H1 (cell line): ENCODE measurements at regions not wholly inside any gene's neighbourhood (a gene's known extent, or its start where the extent isn't known, plus 50 kb on each side); places are given as distances from the start of the nearest gene placed in this dataset.

ENCODE experiments used
- CTCF ChIA-PET: fragments of 300-600 bp; sonication (Branson Sonifier 250); formaldehyde crosslinking; loops from one replicate; lab custom pipeline; 2021; ENCODE audit not compliant: partially characterized antibody; lab: Charles Lee
- POLR2A ChIA-PET: fragments of 300-600 bp; sonication (Branson Sonifier 250); formaldehyde crosslinking; loops from one replicate; lab custom pipeline; 2021; ENCODE audit warnings: inconsistent platforms; ENCODE audit not compliant: partially characterized antibody; lab: Charles Lee
- DNase-seq, 2 experiments: peaks; one replicate each; pipeline versions ENCODE4 v3.0.0 to v3.0.0-alpha.2; 2010 to 2022; ENCODE audit warnings: low spot score in 2 of 2, low read depth in 1 of 2, mixed read lengths in 1 of 2
- FAIRE-seq: peaks from 2 replicates; lab custom pipeline; 2011; peaks lifted over from hg19 to GRCh38; lab: Jason Lieb, UNC
- H2AFZ ChIP-seq: 2 replicates; pipeline ENCODE4 v1.8.1; 2012; ENCODE audit warnings: low read length, inconsistent platforms
- H2AK5ac ChIP-seq: 2 replicates; pipeline ENCODE4 v1.6.1; 2013; ENCODE audit warnings: low read depth, low read length
- H2BK120ac ChIP-seq: replicated peaks from 2 replicates; pipeline ENCODE3; 2013; ENCODE audit warnings: low read depth, low read length, inconsistent platforms
- H2BK12ac ChIP-seq: 2 replicates; pipeline ENCODE4 v1.6.1; 2013; ENCODE audit warnings: low read depth, low read length
- H2BK15ac ChIP-seq: 2 replicates; pipeline ENCODE4 v1.6.1; 2013; ENCODE audit warnings: low read length
- H2BK20ac ChIP-seq: 2 replicates; pipeline ENCODE4 v1.6.1; 2013; ENCODE audit warnings: low read length
- H2BK5ac ChIP-seq: 2 replicates; pipeline ENCODE4 v1.6.1; 2013; ENCODE audit warnings: low read depth, low read length
- H3K14ac ChIP-seq: 2 replicates; pipeline ENCODE4 v1.6.1; 2013; ENCODE audit warnings: inconsistent platforms; ENCODE audit not compliant: insufficient read length
- H3K18ac ChIP-seq: 2 replicates; pipeline ENCODE4 v1.6.1; 2013; ENCODE audit warnings: low read length; ENCODE audit errors: extremely low read depth
- H3K23ac ChIP-seq: 2 replicates; pipeline ENCODE4 v1.6.1; 2013; ENCODE audit warnings: inconsistent platforms; ENCODE audit not compliant: insufficient read length
- H3K23me2 ChIP-seq: 2 replicates; pipeline ENCODE4 v1.6.1; 2013; ENCODE audit warnings: low read depth, low read length
- H3K27ac ChIP-seq: 2 replicates; pipeline ENCODE4 v1.6.1; 2011; ENCODE audit warnings: low read depth, low read length, inconsistent platforms
- H3K27me3 ChIP-seq, 4 experiments: replicated peaks in 1 of 4; 1 replicate in 1 of 4; 2 replicates in 3 of 4; pipeline versions ENCODE4 v1.6.1 to v1.8.1; 2011 to 2013; ENCODE audit warnings: low read length in 3 of 4, mild to moderate bottlenecking in 3 of 4, inconsistent platforms in 2 of 4, mixed read lengths in 2 of 4, moderate library complexity in 1 of 4; ENCODE audit not compliant: control insufficient read depth in 3 of 4, insufficient read depth in 3 of 4; ENCODE audit errors: extremely low read depth in 1 of 4
- H3K36me3 ChIP-seq, 4 experiments: 2 replicates each; pipeline versions ENCODE4 v1.6.1 to v1.8.1; 2011 to 2013; ENCODE audit warnings: mild to moderate bottlenecking in 4 of 4, low read length in 3 of 4, moderate library complexity in 2 of 4, control low read depth in 1 of 4, inconsistent platforms in 1 of 4; ENCODE audit not compliant: insufficient read depth in 4 of 4, control insufficient read depth in 2 of 4
- H3K4ac ChIP-seq: replicated peaks from 2 replicates; pipeline ENCODE3; 2013; ENCODE audit warnings: low read length, low read depth, mixed read lengths, inconsistent platforms; ENCODE audit not compliant: insufficient read length
- H3K4me1 ChIP-seq, 4 experiments: replicated peaks in 1 of 4; 1 replicate in 1 of 4; 2 replicates in 3 of 4; pipeline versions ENCODE4 v1.6.1 to v1.8.1; 2011 to 2013; ENCODE audit warnings: low read length in 3 of 4, inconsistent platforms in 2 of 4, mixed read lengths in 1 of 4; ENCODE audit not compliant: insufficient read depth in 4 of 4, control insufficient read depth in 3 of 4
- H3K4me2 ChIP-seq, 2 experiments: 2 replicates each; pipeline versions ENCODE4 v1.6.1 to v1.8.1; 2011 to 2013; ENCODE audit warnings: low read depth in 2 of 2, low read length in 2 of 2, control low read depth in 1 of 2, inconsistent platforms in 1 of 2, mild to moderate bottlenecking in 1 of 2; ENCODE audit not compliant: insufficient read depth in 1 of 2
- H3K4me3 ChIP-seq, 4 experiments: fragments of 200-600, 300-600 bp in 1 of 4; sonication (generic), shearing (Covaris generic), sonication (Bioruptor Twin) in 1 of 4; 2 replicates each; pipeline versions ENCODE4 v1.5.1 to v1.8.1; 2011 to 2016; ENCODE audit warnings: low read length in 4 of 4, low read depth in 3 of 4, control low read depth in 2 of 4, inconsistent platforms in 2 of 4, mild to moderate bottlenecking in 2 of 4, mixed read lengths in 1 of 4, moderate library complexity in 1 of 4; ENCODE audit not compliant: insufficient read depth in 2 of 4; ENCODE audit errors: extremely low read depth in 1 of 4
- H3K56ac ChIP-seq: replicated peaks from 2 replicates; pipeline ENCODE3; 2013; ENCODE audit warnings: low read depth, mild to moderate bottlenecking, mixed read lengths, low read length, inconsistent platforms; ENCODE audit not compliant: insufficient read length
- H3K79me1 ChIP-seq: 2 replicates; pipeline ENCODE4 v1.6.1; 2013; ENCODE audit warnings: low read depth, low read length, control low read depth
- H3K79me2 ChIP-seq, 2 experiments: 2 replicates each; pipeline versions ENCODE4 v1.6.1 to v1.8.1; 2012 to 2013; ENCODE audit warnings: low read length in 2 of 2, mild to moderate bottlenecking in 2 of 2, inconsistent platforms in 1 of 2; ENCODE audit not compliant: insufficient read depth in 2 of 2, control insufficient read depth in 1 of 2
- H3K9ac ChIP-seq, 4 experiments: replicated peaks in 1 of 4; 1 replicate in 1 of 4; 2 replicates in 3 of 4; pipeline versions ENCODE4 v1.6.1 to v1.8.1; 2011 to 2013; ENCODE audit warnings: low read depth in 3 of 4, low read length in 3 of 4, control low read depth in 2 of 4, mild to moderate bottlenecking in 2 of 4, moderate library complexity in 2 of 4, inconsistent platforms in 1 of 4; ENCODE audit errors: extremely low read depth in 1 of 4
- H3K9me3 ChIP-seq, 2 experiments: 2 replicates each; pipeline versions ENCODE4 v1.6.1 to v1.8.1; 2012 to 2013; ENCODE audit warnings: mild to moderate bottlenecking in 2 of 2, moderate library complexity in 2 of 2, control low read depth in 1 of 2, inconsistent platforms in 1 of 2, low read depth in 1 of 2, low read length in 1 of 2, mixed read lengths in 1 of 2; ENCODE audit not compliant: insufficient read depth in 2 of 2
- H4K20me1 ChIP-seq, 2 experiments: replicated peaks in 1 of 2; 2 replicates each; pipeline versions ENCODE3 to v1.8.1; 2011 to 2013; ENCODE audit warnings: inconsistent platforms in 2 of 2, low read length in 2 of 2, mild to moderate bottlenecking in 1 of 2; ENCODE audit not compliant: insufficient read depth in 2 of 2, control insufficient read depth in 1 of 2
- H4K5ac ChIP-seq: 2 replicates; pipeline ENCODE4 v1.6.1; 2013; ENCODE audit warnings: low read length, low read depth, mixed read lengths, inconsistent platforms; ENCODE audit not compliant: insufficient read length
- H4K8ac ChIP-seq: 2 replicates; pipeline ENCODE4 v1.8.0; 2013; ENCODE audit warnings: mild to moderate bottlenecking, moderate library complexity, low read length, inconsistent platforms; ENCODE audit not compliant: insufficient read depth; ENCODE audit errors: extremely low read depth
- H4K91ac ChIP-seq: replicated peaks from 2 replicates; pipeline ENCODE3; 2013; ENCODE audit warnings: low read length, mixed read lengths, inconsistent platforms; ENCODE audit not compliant: insufficient read length
- BACH1 ChIP-seq: IDR thresholded peaks from 2 replicates; pipeline ENCODE4 v1.6.1; 2012; ENCODE audit warnings: low read length, improper control_type of control experiment
- CBX8 ChIP-seq: fragments of 300-800, 300-1000 bp; sonication (generic); IDR thresholded peaks from 2 replicates; pipeline ENCODE4 v1.7.1; 2016; ENCODE audit warnings: low read depth, low read length, borderline replicate concordance
- JUN ChIP-seq: IDR thresholded peaks from 2 replicates; pipeline ENCODE4 v1.6.1; 2011; ENCODE audit warnings: low read depth, mild to moderate bottlenecking, improper control_type of control experiment, low read length
- RFX5 ChIP-seq: IDR thresholded peaks from 2 replicates; pipeline ENCODE4 v1.6.1; 2011; ENCODE audit warnings: low read depth, low read length, improper control_type of control experiment, borderline replicate concordance
- RXRA ChIP-seq: IDR thresholded peaks from 2 replicates; pipeline ENCODE4 v1.6.1; 2011; ENCODE audit warnings: low read depth, mild to moderate bottlenecking, low read length, moderate library complexity; ENCODE audit not compliant: insufficient read depth
- SIN3A ChIP-seq, 2 experiments: IDR thresholded peaks in 1 of 2; conservative IDR thresholded peaks in 1 of 2; 2 replicates each; pipeline ENCODE4 v1.6.1; 2011 to 2012; ENCODE audit warnings: low read length in 2 of 2, improper control_type of control experiment in 1 of 2, low read depth in 1 of 2, mild to moderate bottlenecking in 1 of 2
- WGBS, 2 experiments: shearing (Covaris generic) in 1 of 2; methylation state at CpG; one replicate each; pipeline versions ENCODE4 v1.1.6 to v1.1.7; 2013 to 2015; ENCODE audit warnings: low lambda C conversion rate in 2 of 2, mixed read lengths in 2 of 2, inconsistent platforms in 1 of 2, low coverage in 1 of 2, missing lambda C conversion rate in 1 of 2; ENCODE audit not compliant: insufficient replicate concordance in 2 of 2, insufficient coverage in 1 of 2, insufficient read length in 1 of 2; ENCODE audit errors: extremely low coverage in 1 of 2, missing lambda C conversion rate in 1 of 2; 5-methylcytosine and 5-hydroxymethylcytosine counted together

GRCh38 chr12:105983622-105984320, 155.0 kb downstream of the NUAK1 start:
- Histone ChIP-seq H3K79me1 (no peaks in the 10 kb centered on the region), H3K18ac (no peak overlapping the region), H3K23me2 (no peaks in the 10 kb centered on the region; the same call in 1 of the 2 replicates), H3K23ac (no peak overlapping the region), H3K4ac (no peak overlapping the region), H3K4me3 (no peak overlapping the region), H3K79me2 (no peaks in the 10 kb centered on the region), H3K14ac (no peak overlapping the region), H3K4me1 (peaks cover 0 to 5% (median 2%) of the 10 kb centered on the region in 4 experiments; a peak in 3 of 7 replicates), H2BK5ac (no peak overlapping the region), H3K4me2 (no peak overlapping the region), H2AK5ac (no peak overlapping the region), H3K27me3 (no peaks in the 10 kb centered on the region), H2BK120ac (no peak overlapping the region), H3K56ac (no peak overlapping the region), H2BK15ac (no peak overlapping the region), H3K27ac (no peak overlapping the region), H4K91ac (no peak overlapping the region), H4K5ac (no peak overlapping the region), H4K20me1 (no peaks in the 10 kb centered on the region), H2AFZ (no peak overlapping the region), H2BK12ac (no peak overlapping the region), H2BK20ac (no peak overlapping the region), H3K9ac (no peak overlapping the region), H3K9me3 (no peaks in the 10 kb centered on the region), H4K8ac (no peak overlapping the region), H3K36me3 (no peaks in the 10 kb centered on the region)
- no peak for DNase-seq
- POLR2A ChIA-PET, result no interaction called here
- no peak for TF ChIP-seq JUN
- TF ChIP-seq BACH1, result no peak
- no peak for TF ChIP-seq RFX5
- TF ChIP-seq CBX8, result no peak
- TF ChIP-seq SIN3A (conservative IDR thresholded peaks at IDR 0.05 in 1 of 2, IDR thresholded peaks at IDR 0.05 in 1 of 2; ENCODE audit: low read depth in 1 of 2, low read length in 2 of 2), result no peak
- TF ChIP-seq RXRA, result no peak
- CTCF ChIA-PET, result interaction anchor here (0.6 to 1.1 kb wide), 3 partner anchors 8 to 25 kb away, joined by 3 to 4 read pairs (median 3); no protein-coding TSS in a partner anchor
- no peak for FAIRE-seq
- WGBS, 2 experiments, result 89% methylated on average over 7 of the region's 7 CpGs; no CpG with 5 or more reads in 1 of the 2 experiments
